A673 (cell line): ENCODE measurements at regions not wholly inside any gene's neighbourhood (a gene's known extent, or its start where the extent isn't known, plus 50 kb on each side); places are given as distances from the start of the nearest gene placed in this dataset.

Experiments
- EZH2 ChIP-seq: fragments of 200-600 bp; sonication (generic); IDR thresholded peaks from 2 replicates; pipeline ENCODE4 v1.6.1; 2017; ENCODE audit warnings: borderline replicate concordance, low read depth, mild to moderate bottlenecking, mixed read lengths, antibody characterized with exemption, low read length; ENCODE audit not compliant: poor library complexity, severe bottlenecking
- TF ChIP-seq, protein P1 (sequence below): fragments of 300-800, 200-600 bp; sonication (generic); conservative IDR thresholded peaks from 2 replicates; pipeline ENCODE4 v1.5.1; 2017; ENCODE audit warnings: low read depth, mild to moderate bottlenecking, antibody characterized with exemption, low read length, moderate library complexity, mixed read lengths

DNA sequence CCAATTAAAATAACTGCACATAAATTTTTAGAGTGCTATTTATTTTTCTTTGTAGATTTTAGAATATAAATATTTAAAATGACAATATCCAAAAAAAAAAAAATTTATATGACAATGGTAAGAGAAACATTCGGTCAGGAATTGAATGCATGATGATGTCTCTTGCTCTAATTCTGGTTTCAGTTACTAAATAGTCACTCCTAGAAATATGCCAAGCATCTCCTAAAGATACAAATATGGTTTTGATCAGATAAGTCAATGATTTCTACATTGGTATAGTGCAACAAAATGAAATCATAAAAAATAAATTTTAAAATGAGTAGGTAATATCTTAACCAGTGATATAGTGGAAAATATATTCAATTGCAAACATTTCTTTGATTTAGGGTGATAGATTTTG lies 95.9 kb upstream of the ACKR3 start:
- TF ChIP-seq, protein P1, sequence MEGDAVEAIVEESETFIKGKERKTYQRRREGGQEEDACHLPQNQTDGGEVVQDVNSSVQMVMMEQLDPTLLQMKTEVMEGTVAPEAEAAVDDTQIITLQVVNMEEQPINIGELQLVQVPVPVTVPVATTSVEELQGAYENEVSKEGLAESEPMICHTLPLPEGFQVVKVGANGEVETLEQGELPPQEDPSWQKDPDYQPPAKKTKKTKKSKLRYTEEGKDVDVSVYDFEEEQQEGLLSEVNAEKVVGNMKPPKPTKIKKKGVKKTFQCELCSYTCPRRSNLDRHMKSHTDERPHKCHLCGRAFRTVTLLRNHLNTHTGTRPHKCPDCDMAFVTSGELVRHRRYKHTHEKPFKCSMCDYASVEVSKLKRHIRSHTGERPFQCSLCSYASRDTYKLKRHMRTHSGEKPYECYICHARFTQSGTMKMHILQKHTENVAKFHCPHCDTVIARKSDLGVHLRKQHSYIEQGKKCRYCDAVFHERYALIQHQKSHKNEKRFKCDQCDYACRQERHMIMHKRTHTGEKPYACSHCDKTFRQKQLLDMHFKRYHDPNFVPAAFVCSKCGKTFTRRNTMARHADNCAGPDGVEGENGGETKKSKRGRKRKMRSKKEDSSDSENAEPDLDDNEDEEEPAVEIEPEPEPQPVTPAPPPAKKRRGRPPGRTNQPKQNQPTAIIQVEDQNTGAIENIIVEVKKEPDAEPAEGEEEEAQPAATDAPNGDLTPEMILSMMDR: no peak
- TF ChIP-seq EZH2: no peak
